ENCODE measurements at regions not wholly inside any gene's neighbourhood (a gene's known extent, or its start where the extent isn't known, plus 50 kb on each side); places are given as distances from the start of the nearest gene placed in this dataset.
"Not testable (repeated sequence)": the region's sequence is repeated elsewhere in the genome, so short reads cannot be mapped to it uniquely, and the experiment has no call there.

DNA sequence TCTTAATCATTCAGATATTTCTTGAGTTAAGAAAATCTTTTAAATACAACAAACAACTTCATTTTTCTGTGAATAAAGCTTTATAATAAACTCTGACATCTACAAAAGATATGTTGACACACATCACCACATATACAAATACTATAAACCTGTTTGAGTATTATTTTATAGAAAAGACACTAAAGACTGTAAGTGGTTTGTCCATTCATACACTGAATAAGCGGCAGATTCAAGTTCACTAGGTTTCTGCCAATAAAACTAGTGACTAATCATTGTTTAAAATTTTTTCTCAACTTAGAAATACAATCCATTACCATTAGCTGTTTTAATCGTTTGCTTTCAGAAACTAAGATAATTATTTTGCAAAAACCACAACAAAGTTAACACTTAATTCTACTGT, 1900.0 kb downstream of the C4orf33 start:
- Histone ChIP-seq H3F3A (ENCODE audit: insufficient read depth) (no peaks in the 10 kb centered on the region), H2AFZ (no peak overlapping the region), H3K27ac (no peak overlapping the region), H3K9ac (no peak overlapping the region), H3K27me3 (replicated peaks; ENCODE audit: insufficient read depth) (no peaks in the 10 kb centered on the region), H3K4me1 (ENCODE audit: insufficient read depth) (no peaks in the 10 kb centered on the region), H3K4me3 (no peak overlapping the region), H3K4me2 (ENCODE audit: unreplicated experiment) (no peak overlapping the region), H3K9me3 (ENCODE audit: low read depth) (no peaks in the 10 kb centered on the region), H3K9me2 (ENCODE audit: insufficient read depth) (no peaks in the 10 kb centered on the region), H4K20me1 (ENCODE audit: insufficient read depth) (no peaks in the 10 kb centered on the region), H3K79me2 (ENCODE audit: insufficient read depth) (no peaks in the 10 kb centered on the region), H3K36me3 (ENCODE audit: low read depth) (no peaks in the 10 kb centered on the region)
- WGBS, 2 experiments (ENCODE audit: low coverage in 1 of 2, low lambda C conversion rate in 2 of 2, missing lambda C conversion rate in 2 of 2): 12 to 25% methylated on average over 2 of the region's 2 CpGs
- in situ Hi-C loops (cut with MboI): no loop called here
- no peak for DNase-seq
- TF ChIP-seq EZH2phosphoT487 (IDR thresholded peaks at IDR 0.05; ENCODE audit: insufficient read depth, low read depth) (no peak), EZH2 (IDR thresholded peaks at IDR 0.05; ENCODE audit: insufficient read depth, poor library complexity, severe bottlenecking) (no peak)

- Histone ChIP-seq H2AFZ (no peak overlapping the region), H3K4me3 (no peak overlapping the region), H3K4me1 (ENCODE audit: insufficient read depth) (no peaks in the 10 kb centered on the region), H3K9ac (no peak overlapping the region), H3K9me2 (ENCODE audit: insufficient read depth) (no peaks in the 10 kb centered on the region), H3K79me2 (ENCODE audit: insufficient read depth) (no peaks in the 10 kb centered on the region), H4K20me1 (ENCODE audit: insufficient read depth) (no peaks in the 10 kb centered on the region), H3F3A (ENCODE audit: insufficient read depth) (no peaks in the 10 kb centered on the region), H3K4me2 (ENCODE audit: unreplicated experiment) (no peak overlapping the region), H3K36me3 (ENCODE audit: low read depth) (no peaks in the 10 kb centered on the region), H3K27ac (no peak overlapping the region), H3K27me3 (replicated peaks; ENCODE audit: insufficient read depth) (no peaks in the 10 kb centered on the region), H3K9me3 (ENCODE audit: low read depth) (no peaks in the 10 kb centered on the region)
- in situ Hi-C loops (cut with MboI): no loop called here
- DNase-seq: no peak
- TF ChIP-seq EZH2 (IDR thresholded peaks at IDR 0.05; ENCODE audit: insufficient read depth, poor library complexity, severe bottlenecking): no peak
- TF ChIP-seq EZH2phosphoT487 (IDR thresholded peaks at IDR 0.05; ENCODE audit: insufficient read depth, low read depth): no peak
Measured at GRCh38 chr4:131001371-131001770, 1905.4 kb downstream of the C4orf33 start.

DNA sequence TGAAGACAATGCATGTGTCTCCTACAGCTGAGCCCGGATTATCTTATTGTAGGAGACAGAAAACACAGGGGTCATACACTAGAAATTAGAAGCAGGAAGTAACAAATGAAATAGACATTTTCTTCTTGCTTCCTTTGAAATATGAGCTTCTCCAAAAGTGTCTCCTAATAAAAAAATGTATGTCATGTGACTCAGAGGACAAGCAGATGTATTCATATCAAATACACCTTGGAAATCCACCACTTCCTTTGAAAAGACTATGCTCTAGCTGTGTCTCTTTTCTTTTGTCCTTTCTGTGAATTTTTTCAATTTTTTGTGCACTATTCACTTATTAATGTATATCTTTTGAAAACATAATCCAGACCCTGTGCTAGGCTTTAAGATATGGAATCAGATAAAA, 1906.2 kb downstream of the C4orf33 start:
- H3K27me3 ChIP-seq (replicated peaks; ENCODE audit: insufficient read depth): no peaks in the 10 kb centered on the region
- H3F3A ChIP-seq (ENCODE audit: insufficient read depth): no peaks in the 10 kb centered on the region
- in situ Hi-C loops (cut with MboI): no loop called here
- H3K27ac ChIP-seq: no peak overlapping the region
- no peak overlapping the region for H3K4me3 ChIP-seq
- H4K20me1 ChIP-seq (ENCODE audit: insufficient read depth): no peaks in the 10 kb centered on the region
- DNase-seq: no peak
- no peaks in the 10 kb centered on the region for H3K9me3 ChIP-seq (ENCODE audit: low read depth)
- no peak for TF ChIP-seq EZH2 (IDR thresholded peaks at IDR 0.05; ENCODE audit: insufficient read depth, poor library complexity, severe bottlenecking)
- no peak for TF ChIP-seq EZH2phosphoT487 (IDR thresholded peaks at IDR 0.05; ENCODE audit: insufficient read depth, low read depth)
- H3K79me2 ChIP-seq (ENCODE audit: insufficient read depth): no peaks in the 10 kb centered on the region
- no peak overlapping the region for H2AFZ ChIP-seq
- H3K4me1 ChIP-seq (ENCODE audit: insufficient read depth): no peaks in the 10 kb centered on the region
- WGBS, 2 experiments (ENCODE audit: low coverage in 1 of 2, low lambda C conversion rate in 2 of 2, missing lambda C conversion rate in 2 of 2): 14 to 18% methylated on average over 1 of the region's 1 CpG
- no peak overlapping the region for H3K4me2 ChIP-seq (ENCODE audit: unreplicated experiment)
- no peaks in the 10 kb centered on the region for H3K9me2 ChIP-seq (ENCODE audit: insufficient read depth)
- no peaks in the 10 kb centered on the region for H3K36me3 ChIP-seq (ENCODE audit: low read depth)
- H3K9ac ChIP-seq: no peak overlapping the region

- H3K9ac ChIP-seq: no peak overlapping the region
- in situ Hi-C loops (cut with MboI): no loop called here
- H2AFZ ChIP-seq: no peak overlapping the region
- no peak for TF ChIP-seq EZH2 (IDR thresholded peaks at IDR 0.05; ENCODE audit: insufficient read depth, poor library complexity, severe bottlenecking)
- no peak for TF ChIP-seq EZH2phosphoT487 (IDR thresholded peaks at IDR 0.05; ENCODE audit: insufficient read depth, low read depth)
- H3K9me3 ChIP-seq (ENCODE audit: low read depth): no peaks in the 10 kb centered on the region
- H3K27me3 ChIP-seq (replicated peaks; ENCODE audit: insufficient read depth): no peaks in the 10 kb centered on the region
- 27 to 35% methylated on average over 6 of the region's 6 CpGs for WGBS, 2 experiments (ENCODE audit: low coverage in 1 of 2, low lambda C conversion rate in 2 of 2, missing lambda C conversion rate in 2 of 2)
- no peaks in the 10 kb centered on the region for H3K36me3 ChIP-seq (ENCODE audit: low read depth)
- H3K79me2 ChIP-seq (ENCODE audit: insufficient read depth): no peaks in the 10 kb centered on the region
- H3F3A ChIP-seq (ENCODE audit: insufficient read depth): no peaks in the 10 kb centered on the region
- H3K4me1 ChIP-seq (ENCODE audit: insufficient read depth): no peaks in the 10 kb centered on the region
- H3K4me3 ChIP-seq: no peak overlapping the region
- no peaks in the 10 kb centered on the region for H3K9me2 ChIP-seq (ENCODE audit: insufficient read depth)
- no peak overlapping the region for H3K4me2 ChIP-seq (ENCODE audit: unreplicated experiment)
- no peaks in the 10 kb centered on the region for H4K20me1 ChIP-seq (ENCODE audit: insufficient read depth)
- no peak overlapping the region for H3K27ac ChIP-seq
- DNase-seq: no peak
Measured at GRCh38 chr4:131006388-131006787, 1910.4 kb downstream of the C4orf33 start.

DNA sequence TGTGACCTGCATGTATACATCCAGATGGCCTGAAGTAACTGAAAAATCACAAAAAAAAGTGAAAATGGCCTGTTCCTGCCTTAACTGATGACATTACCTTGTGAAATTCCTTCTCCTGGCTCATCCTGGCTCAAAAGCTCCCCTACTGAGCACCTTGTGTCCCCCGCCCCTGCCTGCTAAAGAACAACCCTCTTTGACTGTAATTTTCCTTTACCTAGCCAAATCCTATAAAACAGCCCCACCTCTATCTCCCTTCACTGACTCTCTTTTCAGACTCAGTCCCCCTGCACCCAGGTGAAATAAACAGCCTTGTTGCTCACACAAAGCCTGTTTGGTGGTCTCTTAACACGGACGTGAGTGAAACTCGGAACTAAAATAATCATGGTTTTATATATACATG, 1916.0 kb downstream of the C4orf33 start:
- H3K9me2 ChIP-seq (ENCODE audit: insufficient read depth); H4K20me1 ChIP-seq (ENCODE audit: insufficient read depth); H3F3A ChIP-seq (ENCODE audit: insufficient read depth); H3K27me3 ChIP-seq (replicated peaks; ENCODE audit: insufficient read depth); H3K79me2 ChIP-seq (ENCODE audit: insufficient read depth); H3K4me2 ChIP-seq (ENCODE audit: unreplicated experiment); H3K9me3 ChIP-seq (ENCODE audit: low read depth); H2AFZ ChIP-seq; H3K4me3 ChIP-seq; H3K9ac ChIP-seq; H3K4me1 ChIP-seq (ENCODE audit: insufficient read depth); H3K36me3 ChIP-seq (ENCODE audit: low read depth); in situ Hi-C loops (cut with MboI); DNase-seq; H3K27ac ChIP-seq: not testable (repeated sequence)
- 11 to 13% methylated on average over 4 of the region's 4 CpGs for WGBS, 2 experiments (ENCODE audit: low coverage in 1 of 2, low lambda C conversion rate in 2 of 2, missing lambda C conversion rate in 2 of 2)

All from GM23248 (cell line).